SHP77 treated with DMSO at 0.1 percent for 48 hours (cell line): ENCODE measurements at regions not wholly inside any gene's neighbourhood (a gene's known extent, or its start where the extent isn't known, plus 50 kb on each side); places are given as distances from the start of the nearest gene placed in this dataset.

Experiments
- DNase-seq: peaks from one replicate; lab custom pipeline; 2025; lab: John Stamatoyannopoulos, UW

GRCh38 chr6:132244744-132245143 lies 156.5 kb downstream of the MOXD1 start:
- DNase-seq: no peak

GRCh38 chr6:132236744-132237143 lies 164.5 kb downstream of the MOXD1 start:
- no peak for DNase-seq

GRCh38 chr6:132236281-132236680 lies 165.0 kb downstream of the MOXD1 start:
- DNase-seq: no peak

GRCh38 chr6:132235596-132236280 lies 165.5 kb downstream of the MOXD1 start:
- DNase-seq: no peak

GRCh38 chr6:132234356-132234755 lies 166.9 kb downstream of the MOXD1 start:
- DNase-seq: no peak

GRCh38 chr6:132231121-132231884 lies 170.0 kb downstream of the MOXD1 start:
- DNase-seq: no peak

- DNase-seq: no peak
These were observed 172.4 kb downstream of the MOXD1 start for GRCh38 chr6:132228894-132229293.

- DNase-seq: no peak
These were observed 173.4 kb downstream of the MOXD1 start for GRCh38 chr6:132227904-132228303.

GRCh38 chr6:132224943-132225342 lies 176.3 kb downstream of the MOXD1 start:
- DNase-seq: no peak

- DNase-seq: no peak
These were observed 180.5 kb downstream of the MOXD1 start for GRCh38 chr6:132220800-132221199.

GRCh38 chr6:132219901-132220300 lies 181.4 kb downstream of the MOXD1 start:
- DNase-seq: no peak

- DNase-seq: peak; percentile 13
These were observed 183.1 kb downstream of the MOXD1 start for GRCh38 chr6:132218059-132218696.

- no peak for DNase-seq
These were observed 185.5 kb downstream of the MOXD1 start for GRCh38 chr6:132215805-132216204.

GRCh38 chr6:132214716-132215115 lies 186.6 kb downstream of the MOXD1 start:
- DNase-seq: no peak

- DNase-seq: no peak
These were observed 187.5 kb downstream of the MOXD1 start for GRCh38 chr6:132213732-132214131.

GRCh38 chr6:132213191-132213590 lies 188.1 kb downstream of the MOXD1 start:
- no peak for DNase-seq

GRCh38 chr6:132210886-132211563 lies 190.2 kb downstream of the MOXD1 start:
- DNase-seq: no peak

GRCh38 chr6:132209351-132209750 lies 191.9 kb downstream of the MOXD1 start:
- no peak for DNase-seq

- DNase-seq: no peak
These were observed 193.3 kb downstream of the MOXD1 start for GRCh38 chr6:132207991-132208390.

- DNase-seq: no peak
These were observed 195.3 kb downstream of the MOXD1 start for GRCh38 chr6:132205946-132206345.

GRCh38 chr6:132204591-132204990 lies 196.7 kb downstream of the MOXD1 start:
- no peak for DNase-seq

GRCh38 chr6:132202574-132202973 lies 198.7 kb downstream of the MOXD1 start:
- no peak for DNase-seq

GRCh38 chr6:132199343-132199742 lies 201.9 kb downstream of the MOXD1 start:
- no peak for DNase-seq
